Nephron progenitor cell (in vitro differentiated cells): ENCODE measurements at regions not wholly inside any gene's neighbourhood (a gene's known extent, or its start where the extent isn't known, plus 50 kb on each side); places are given as distances from the start of the nearest gene placed in this dataset.
A peak's percentile ranks its signal among the peaks of the same experiment; 100 is the strongest.

ENCODE experiments used
- DNase-seq: peaks from one replicate; pipeline ENCODE4 v3.0.0; 2021
- H3K27ac Mint-ChIP-seq: 2 replicates; pipeline ENCODE4 v1.8.0; 2021; ENCODE audit warnings: mild to moderate bottlenecking, moderate library complexity, mixed read lengths
- H3K27me3 Mint-ChIP-seq: 2 replicates; pipeline ENCODE4 v1.8.0; 2021; ENCODE audit warnings: mild to moderate bottlenecking, low read depth, mixed read lengths; ENCODE audit not compliant: poor library complexity
- H3K36me3 Mint-ChIP-seq: 2 replicates; pipeline ENCODE4 v1.8.0; 2021; ENCODE audit warnings: low read depth, mixed read lengths
- H3K4me1 Mint-ChIP-seq: 2 replicates; pipeline ENCODE4 v1.8.0; 2021; ENCODE audit warnings: mixed read lengths
- H3K4me3 Mint-ChIP-seq: 2 replicates; pipeline ENCODE4 v1.8.0; 2021; ENCODE audit warnings: mild to moderate bottlenecking, moderate library complexity, mixed read lengths
- H3K9me3 Mint-ChIP-seq: 2 replicates; pipeline ENCODE4 v1.8.0; 2021; ENCODE audit warnings: mild to moderate bottlenecking, moderate library complexity, mixed read lengths
- TF ChIP-seq, protein P1 (sequence below): fragments of 200-600 bp; sonication (generic); IDR thresholded peaks from 2 replicates; pipeline ENCODE4 v1.5.0; 2021; ENCODE audit warnings: antibody characterized with exemption

DNA sequence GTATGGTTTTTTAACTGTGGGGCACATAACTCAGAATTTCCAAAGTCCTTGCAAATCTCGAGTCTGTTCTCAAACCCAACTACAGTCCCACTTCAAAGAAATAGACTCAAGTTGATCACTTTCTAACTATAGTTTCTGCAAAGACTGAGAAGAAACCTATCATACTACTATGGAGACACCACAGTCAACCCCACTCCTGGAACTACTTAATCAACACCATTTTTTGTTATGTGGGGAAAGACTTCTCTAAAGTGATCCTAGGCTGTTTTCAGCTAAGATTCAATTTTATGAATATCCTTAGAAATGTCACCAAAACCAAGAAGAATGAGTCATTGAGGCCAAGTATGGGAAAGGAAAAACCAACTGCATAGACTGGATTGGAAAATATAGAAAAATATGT, 198.8 kb downstream of the WDR11 start:
- TF ChIP-seq, protein P1, sequence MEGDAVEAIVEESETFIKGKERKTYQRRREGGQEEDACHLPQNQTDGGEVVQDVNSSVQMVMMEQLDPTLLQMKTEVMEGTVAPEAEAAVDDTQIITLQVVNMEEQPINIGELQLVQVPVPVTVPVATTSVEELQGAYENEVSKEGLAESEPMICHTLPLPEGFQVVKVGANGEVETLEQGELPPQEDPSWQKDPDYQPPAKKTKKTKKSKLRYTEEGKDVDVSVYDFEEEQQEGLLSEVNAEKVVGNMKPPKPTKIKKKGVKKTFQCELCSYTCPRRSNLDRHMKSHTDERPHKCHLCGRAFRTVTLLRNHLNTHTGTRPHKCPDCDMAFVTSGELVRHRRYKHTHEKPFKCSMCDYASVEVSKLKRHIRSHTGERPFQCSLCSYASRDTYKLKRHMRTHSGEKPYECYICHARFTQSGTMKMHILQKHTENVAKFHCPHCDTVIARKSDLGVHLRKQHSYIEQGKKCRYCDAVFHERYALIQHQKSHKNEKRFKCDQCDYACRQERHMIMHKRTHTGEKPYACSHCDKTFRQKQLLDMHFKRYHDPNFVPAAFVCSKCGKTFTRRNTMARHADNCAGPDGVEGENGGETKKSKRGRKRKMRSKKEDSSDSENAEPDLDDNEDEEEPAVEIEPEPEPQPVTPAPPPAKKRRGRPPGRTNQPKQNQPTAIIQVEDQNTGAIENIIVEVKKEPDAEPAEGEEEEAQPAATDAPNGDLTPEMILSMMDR: no peak
- no peak for DNase-seq
- peaks cover 10% of the 10 kb centered on the region for H3K27me3 Mint-ChIP-seq
- peaks cover 33% of the 10 kb centered on the region for H3K9me3 Mint-ChIP-seq
- H3K27ac Mint-ChIP-seq: no peak overlapping the region
- peaks cover 7% of the 10 kb centered on the region for H3K36me3 Mint-ChIP-seq
- H3K4me1 Mint-ChIP-seq: peaks cover 11% of the 10 kb centered on the region
- H3K4me3 Mint-ChIP-seq: no peak overlapping the region

DNA sequence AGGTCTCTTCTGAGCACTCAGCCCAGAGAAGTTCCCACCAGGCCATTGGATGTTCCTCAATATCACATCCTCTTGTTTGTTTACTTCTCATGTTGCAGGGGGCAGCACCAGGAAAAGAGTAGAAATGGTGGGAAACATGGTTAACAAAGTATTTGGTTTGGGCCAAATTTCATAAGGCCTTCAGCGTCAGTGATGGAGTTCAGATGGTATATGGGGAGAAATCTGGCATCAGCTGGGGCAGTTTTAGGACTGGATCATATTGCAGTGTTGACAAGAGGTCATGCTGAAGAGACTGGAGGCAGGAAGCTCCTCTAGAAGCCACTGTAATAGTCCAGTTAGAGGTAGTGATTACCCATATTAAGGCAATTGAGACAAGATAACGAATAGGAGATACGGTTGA, 200.0 kb downstream of the WDR11 start:
- Mint-ChIP-seq H3K27ac (no peak overlapping the region), H3K4me3 (no peak overlapping the region), H3K9me3 (peaks cover 33% of the 10 kb centered on the region), H3K27me3 (peaks cover 10% of the 10 kb centered on the region), H3K36me3 (peaks cover 7% of the 10 kb centered on the region), H3K4me1 (peaks cover 11% of the 10 kb centered on the region)
- no peak for DNase-seq
- TF ChIP-seq, protein P1: no peak

DNA sequence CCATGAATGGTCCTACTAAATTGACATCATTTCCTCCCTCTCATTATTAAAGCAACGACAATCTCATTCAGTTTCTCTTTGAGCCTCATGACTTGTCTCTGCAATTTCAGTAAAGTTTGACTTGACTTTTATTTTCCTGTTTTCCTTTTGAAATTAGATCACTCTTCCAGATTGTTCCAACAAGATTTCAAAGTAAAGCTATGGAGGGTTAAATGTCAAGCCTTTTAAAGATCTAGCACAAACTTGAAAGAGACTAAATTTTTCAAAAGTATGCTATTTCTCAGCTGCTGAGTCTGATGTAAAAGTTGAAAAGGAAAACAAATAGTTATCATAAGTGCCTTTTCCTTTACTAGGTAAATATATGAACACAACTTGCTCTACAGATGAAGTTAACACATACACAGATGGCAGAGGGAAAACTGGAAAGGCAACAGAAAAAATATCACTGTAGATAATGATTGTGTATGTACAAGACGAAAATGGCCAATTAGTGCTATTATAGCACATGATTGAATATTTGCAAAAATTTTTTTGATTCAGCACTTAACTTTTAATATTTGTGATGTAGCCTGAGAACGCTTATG, 200.6 kb downstream of the WDR11 start:
- no peak for DNase-seq
- H3K4me1 Mint-ChIP-seq: peaks cover 15% of the 10 kb centered on the region
- H3K27me3 Mint-ChIP-seq: peaks cover 13% of the 10 kb centered on the region
- TF ChIP-seq, protein P1: no peak
- no peak overlapping the region for H3K4me3 Mint-ChIP-seq
- H3K27ac Mint-ChIP-seq: no peak overlapping the region
- peaks cover 7% of the 10 kb centered on the region for H3K36me3 Mint-ChIP-seq
- H3K9me3 Mint-ChIP-seq: peaks cover 33% of the 10 kb centered on the region

DNA sequence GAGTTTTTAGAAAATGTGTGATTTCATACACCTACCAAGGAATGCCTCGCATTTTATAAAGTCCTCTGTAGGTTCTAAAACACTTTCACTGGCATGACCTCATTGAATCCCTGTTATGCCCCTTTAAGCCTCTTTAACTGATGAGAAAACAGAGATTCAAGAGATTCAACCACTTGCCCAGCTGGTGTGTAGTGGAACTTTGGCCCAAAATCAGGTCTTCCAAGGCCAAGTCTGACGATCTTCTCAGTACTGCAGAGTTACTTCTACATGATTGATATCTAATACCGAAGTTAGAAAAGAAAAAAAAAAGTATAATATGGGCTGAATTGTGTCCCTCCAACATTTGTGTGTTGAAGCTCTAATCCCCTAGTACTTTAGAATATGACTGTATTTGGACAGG, 202.0 kb downstream of the WDR11 start:
- DNase-seq: no peak
- H3K27ac Mint-ChIP-seq: no peak overlapping the region
- H3K27me3 Mint-ChIP-seq: peaks cover 13% of the 10 kb centered on the region
- TF ChIP-seq, protein P1: no peak
- peaks cover 7% of the 10 kb centered on the region for H3K36me3 Mint-ChIP-seq
- H3K4me1 Mint-ChIP-seq: peaks cover 29% of the 10 kb centered on the region
- no peak overlapping the region for H3K4me3 Mint-ChIP-seq
- H3K9me3 Mint-ChIP-seq: peaks cover 30% of the 10 kb centered on the region

DNA sequence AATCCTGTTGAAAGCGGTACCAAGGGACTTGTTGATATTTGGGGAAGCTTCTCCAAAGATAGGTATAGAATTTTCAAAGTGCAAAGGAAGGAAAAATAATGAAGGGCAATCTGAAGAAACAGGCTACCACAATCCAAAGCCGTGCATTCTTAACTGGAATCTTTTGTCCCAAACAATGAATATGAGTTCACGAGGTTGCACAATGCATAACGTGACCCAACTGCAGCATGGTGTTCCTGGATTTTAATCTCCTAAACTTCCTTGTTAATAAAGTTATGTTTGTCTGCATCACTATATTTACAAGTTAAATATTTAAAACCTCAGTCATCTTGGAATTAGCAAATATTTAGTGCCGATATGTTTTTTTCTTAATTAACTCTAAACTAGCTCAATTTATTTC, 203.7 kb downstream of the WDR11 start:
- H3K9me3 Mint-ChIP-seq: peaks cover 29% of the 10 kb centered on the region
- H3K27me3 Mint-ChIP-seq: peaks cover 13% of the 10 kb centered on the region
- no peak overlapping the region for H3K4me3 Mint-ChIP-seq
- TF ChIP-seq, protein P1: no peak
- H3K36me3 Mint-ChIP-seq: peaks cover 7% of the 10 kb centered on the region
- H3K4me1 Mint-ChIP-seq: peaks cover 38% of the 10 kb centered on the region
- H3K27ac Mint-ChIP-seq: no peak overlapping the region
- no peak for DNase-seq

DNA sequence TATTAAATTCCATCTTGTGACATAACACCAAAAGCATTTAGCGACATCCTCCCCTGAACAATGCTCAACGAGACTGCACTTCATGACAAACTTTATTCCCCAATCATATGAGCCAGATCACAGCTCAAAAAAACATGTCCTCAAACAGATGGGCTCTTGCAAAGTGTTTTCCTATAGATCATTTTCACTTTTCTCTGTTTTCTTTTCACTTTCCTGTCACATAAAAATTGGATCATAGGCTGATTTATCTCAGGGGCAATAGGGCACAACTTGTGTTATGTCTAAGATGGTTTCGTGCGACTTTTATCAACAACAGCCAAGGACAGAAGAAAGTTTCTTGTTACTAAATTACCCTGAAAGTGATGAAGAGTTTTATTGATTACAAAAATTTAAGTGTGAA, 206.1 kb downstream of the WDR11 start:
- no peak for DNase-seq
- Mint-ChIP-seq H3K36me3 (no peaks in the 10 kb centered on the region), H3K4me1 (peaks cover 27% of the 10 kb centered on the region), H3K27me3 (peaks cover 18% of the 10 kb centered on the region), H3K27ac (peak overlapping the region; percentile 2), H3K4me3 (no peak overlapping the region), H3K9me3 (peaks cover 17% of the 10 kb centered on the region)
- TF ChIP-seq, protein P1: no peak
